UCSD-AML1 (cell line): ENCODE measurements at regions not wholly inside any gene's neighbourhood (a gene's known extent, or its start where the extent isn't known, plus 50 kb on each side); places are given as distances from the start of the nearest gene placed in this dataset.

Source experiments
- DNase-seq: peaks from one replicate; lab custom pipeline; 2025; ENCODE audit not compliant: unreplicated experiment; lab: John Stamatoyannopoulos, UW

DNA sequence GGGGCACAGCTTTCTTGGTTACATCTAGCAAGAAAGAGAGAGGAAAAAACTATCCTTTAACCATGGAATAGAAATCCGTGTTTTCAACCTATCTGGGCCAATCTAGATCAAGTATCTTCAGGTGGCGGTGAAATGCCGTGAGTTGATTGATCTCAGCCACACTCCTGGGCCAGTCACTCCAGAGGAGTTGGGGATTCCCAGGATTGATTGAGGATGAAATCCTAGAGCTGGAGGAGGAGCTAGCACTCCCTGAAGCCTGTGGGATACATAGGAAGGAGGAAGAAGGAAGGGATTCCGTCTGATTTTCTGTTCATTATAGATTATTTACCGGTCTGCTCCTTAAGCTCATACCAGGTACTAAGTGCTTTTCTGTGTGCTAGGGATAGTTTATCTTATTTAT lies 106.3 kb upstream of the ARID2 start:
- DNase-seq: no peak

- DNase-seq: no peak
These were observed 105.6 kb upstream of the ARID2 start for GRCh38 chr12:45623940-45624339.

DNA sequence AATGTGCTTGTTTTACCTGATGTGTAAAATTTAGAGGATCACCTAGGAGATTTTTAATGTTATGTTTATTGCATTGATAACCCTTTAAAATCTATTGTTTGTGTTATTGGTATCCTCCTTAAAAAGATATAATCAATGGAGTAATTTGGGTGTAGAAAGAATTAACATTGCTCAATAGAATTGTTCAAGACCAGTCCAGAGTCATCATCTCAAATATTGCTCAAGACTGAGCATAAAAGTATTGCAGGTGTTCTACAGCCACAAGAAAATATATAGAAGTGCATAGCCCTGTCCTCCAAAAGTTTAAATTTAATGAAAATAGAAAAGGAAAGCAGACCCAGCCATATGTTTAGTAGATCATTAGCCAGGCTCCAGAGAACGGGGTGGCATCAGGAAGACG lies 102.5 kb upstream of the ARID2 start:
- DNase-seq: no peak

GRCh38 chr12:45627407-45628069 lies 102.0 kb upstream of the ARID2 start:
- no peak for DNase-seq

GRCh38 chr12:45629292-45629691 lies 100.2 kb upstream of the ARID2 start:
- no peak for DNase-seq

DNA sequence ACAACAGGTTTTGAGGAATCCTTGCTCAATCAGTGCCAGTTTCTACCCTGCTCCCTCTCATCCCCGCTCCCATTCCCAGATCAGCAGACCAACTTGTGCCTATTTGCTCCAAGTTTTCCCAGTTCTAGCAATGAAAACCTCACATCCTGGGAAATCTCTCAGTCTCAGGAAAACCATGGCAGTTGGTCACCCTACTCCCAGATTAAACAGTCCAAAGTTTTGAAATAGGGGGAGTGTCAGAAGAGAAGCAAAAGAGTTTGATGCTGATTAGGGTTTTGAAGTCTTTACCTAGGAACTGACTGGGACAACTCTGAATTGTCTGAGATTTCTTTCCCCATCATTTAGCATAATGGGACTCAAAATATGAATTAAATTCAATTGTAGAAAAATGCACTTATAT lies 95.8 kb upstream of the ARID2 start:
- no peak for DNase-seq

DNA sequence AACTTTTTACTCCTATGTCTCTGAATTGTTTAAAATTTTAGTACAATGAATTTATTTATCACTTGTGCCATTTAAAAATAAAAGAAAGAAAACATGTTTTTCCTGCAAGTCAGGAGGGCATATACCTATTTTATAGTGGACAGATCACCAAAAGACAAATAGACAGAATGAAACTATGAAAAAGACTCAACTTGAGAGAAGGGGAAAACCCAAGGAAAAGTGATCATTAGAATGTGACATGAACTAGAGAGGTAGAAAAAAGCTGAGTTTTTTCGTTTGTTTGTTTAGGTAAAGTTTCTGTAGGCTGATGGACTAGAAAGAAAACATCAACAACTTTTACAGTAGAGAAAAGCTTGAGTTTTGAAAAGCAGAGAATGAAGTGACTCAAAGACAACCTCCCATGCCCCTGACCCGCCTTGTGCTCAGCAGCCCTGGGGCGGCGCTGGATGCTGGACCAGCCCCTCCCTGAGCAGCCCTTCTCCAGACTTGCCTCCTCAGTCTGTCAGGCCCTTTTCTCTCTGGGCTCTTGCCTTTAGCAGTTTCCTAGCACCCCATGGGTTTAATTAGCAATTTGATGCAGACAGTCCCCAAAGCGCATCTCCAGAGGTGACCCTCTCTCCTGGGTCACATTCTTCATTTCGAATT lies 95.1 kb upstream of the ARID2 start:
- no peak for DNase-seq

DNA sequence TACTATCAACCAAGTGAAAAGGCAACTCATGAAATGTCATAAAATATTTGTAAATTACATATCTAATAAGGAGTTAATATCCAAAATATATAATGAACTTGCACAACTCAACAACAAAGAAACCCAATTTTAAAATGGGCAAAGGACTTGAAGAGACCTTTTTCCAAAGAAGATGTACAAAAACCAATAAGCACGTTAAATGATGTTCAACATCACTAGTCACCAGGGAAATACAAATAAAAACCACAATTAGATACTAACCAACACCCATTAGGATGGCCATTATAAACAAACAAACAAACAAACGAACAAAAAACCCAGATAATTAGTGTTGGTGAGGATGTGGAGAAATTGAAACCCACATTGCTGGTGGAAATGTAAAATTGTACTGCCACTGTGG lies 92.3 kb upstream of the ARID2 start:
- DNase-seq: no peak

DNA sequence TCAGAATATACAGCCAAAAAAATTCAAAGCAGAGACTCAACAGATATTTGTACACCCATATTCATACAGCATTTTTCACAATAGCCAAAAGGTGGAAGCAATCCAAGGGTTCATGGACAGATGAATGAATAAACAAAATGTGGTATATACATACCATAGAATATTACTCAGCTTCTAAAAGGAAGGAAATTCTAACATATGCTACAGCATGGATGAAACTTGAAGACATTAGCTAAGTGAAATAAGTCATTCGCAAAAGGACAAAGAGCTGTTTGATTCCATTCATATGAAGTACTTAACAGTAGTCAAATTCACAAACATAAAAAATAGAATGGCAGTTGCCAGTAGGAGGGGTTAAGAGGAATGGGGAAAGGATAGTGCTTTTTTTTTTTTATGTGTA lies 91.8 kb upstream of the ARID2 start:
- no peak for DNase-seq

GRCh38 chr12:45638386-45638785 lies 91.1 kb upstream of the ARID2 start:
- no peak for DNase-seq

DNA sequence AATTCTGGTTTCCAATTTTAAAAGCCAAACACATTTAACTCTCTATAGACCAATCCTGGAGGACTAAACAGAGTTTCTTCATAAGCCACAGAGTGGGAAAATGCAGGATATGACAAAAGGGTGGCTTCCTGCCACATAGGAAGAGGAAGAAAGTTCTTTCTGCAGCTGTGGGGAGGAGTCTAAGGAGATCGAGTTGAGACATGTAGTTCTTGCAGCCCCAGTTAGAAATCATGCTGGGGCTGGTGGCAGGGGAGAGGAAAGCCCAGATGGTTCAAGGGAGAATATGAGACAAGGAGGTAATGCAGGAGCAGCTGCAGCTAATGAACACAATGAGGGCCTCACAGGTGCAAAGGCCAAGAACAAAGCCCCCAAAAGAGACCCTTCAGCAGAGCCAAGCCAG lies 85.0 kb upstream of the ARID2 start:
- DNase-seq: peak; percentile 50

GRCh38 chr12:45646851-45647581 lies 82.5 kb upstream of the ARID2 start:
- DNase-seq: no peak

- DNase-seq: no peak
These were observed 81.4 kb upstream of the ARID2 start for GRCh38 chr12:45648070-45648469.

DNA sequence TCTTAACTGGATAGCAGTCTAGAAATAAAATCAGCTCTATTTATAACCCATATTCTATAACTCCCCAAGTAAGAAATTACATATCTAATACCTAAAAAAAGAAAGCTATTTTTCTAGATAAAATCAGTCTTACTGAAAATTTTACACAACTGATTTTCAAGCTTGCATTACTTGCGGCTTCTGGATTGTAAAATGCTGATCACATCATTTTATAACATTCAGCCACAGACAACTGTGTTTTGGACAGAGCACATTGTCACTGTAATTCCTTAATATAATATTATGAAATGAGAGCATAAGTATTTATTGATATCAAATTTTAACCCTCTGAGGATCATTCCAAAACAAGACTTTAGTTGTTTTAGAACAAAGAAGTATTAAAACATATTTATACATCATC lies 78.5 kb upstream of the ARID2 start:
- DNase-seq: no peak

DNA sequence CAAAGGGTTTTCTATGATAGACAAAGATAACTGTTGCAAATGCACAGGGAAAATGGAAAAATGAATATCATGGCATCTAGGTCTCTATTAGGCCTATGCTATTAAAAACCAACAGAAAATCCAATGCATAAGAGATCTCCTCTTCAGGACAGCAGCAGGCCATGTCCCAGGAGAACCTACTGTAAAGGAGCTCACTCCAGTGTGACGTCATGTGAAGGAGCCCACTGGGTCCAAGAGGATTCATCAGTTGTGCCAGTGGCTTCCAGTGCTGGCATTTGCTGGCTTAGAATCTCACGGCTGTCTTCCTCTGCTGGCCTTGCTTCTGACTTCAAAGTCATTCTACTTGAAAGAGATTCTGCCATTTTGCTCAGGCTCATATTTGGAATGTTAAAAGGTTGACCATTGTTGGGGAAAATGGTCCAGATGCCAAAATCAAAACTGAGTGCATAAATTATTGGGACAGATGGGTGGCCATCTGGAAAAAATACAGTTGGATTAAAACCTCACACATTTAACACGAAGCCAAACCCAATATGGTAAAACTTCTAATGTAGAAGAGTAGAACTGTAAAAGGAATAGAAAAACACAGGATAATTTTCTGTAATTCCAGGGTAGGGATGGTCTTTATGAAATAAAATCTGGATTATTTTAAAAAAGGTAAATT lies 75.4 kb upstream of the ARID2 start:
- DNase-seq: no peak

DNA sequence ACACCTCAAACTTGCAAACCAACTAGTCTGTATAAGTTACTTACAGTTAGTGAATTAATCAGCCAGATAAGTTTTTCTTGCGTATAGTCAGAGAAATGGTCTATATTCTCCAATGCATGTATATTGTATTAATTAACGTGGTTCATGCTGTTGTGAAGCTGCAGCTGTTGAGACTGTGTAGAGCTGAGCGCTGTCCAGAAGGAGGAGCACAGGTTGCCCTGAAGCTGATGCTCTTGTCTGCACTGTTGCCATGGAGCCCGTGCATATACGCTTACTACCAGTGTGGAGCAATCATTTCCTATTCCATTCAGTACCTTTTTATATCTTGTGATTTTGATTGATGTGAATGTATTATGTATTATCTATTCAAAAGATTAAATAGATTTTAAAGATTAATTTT lies 74.3 kb upstream of the ARID2 start:
- DNase-seq: no peak

DNA sequence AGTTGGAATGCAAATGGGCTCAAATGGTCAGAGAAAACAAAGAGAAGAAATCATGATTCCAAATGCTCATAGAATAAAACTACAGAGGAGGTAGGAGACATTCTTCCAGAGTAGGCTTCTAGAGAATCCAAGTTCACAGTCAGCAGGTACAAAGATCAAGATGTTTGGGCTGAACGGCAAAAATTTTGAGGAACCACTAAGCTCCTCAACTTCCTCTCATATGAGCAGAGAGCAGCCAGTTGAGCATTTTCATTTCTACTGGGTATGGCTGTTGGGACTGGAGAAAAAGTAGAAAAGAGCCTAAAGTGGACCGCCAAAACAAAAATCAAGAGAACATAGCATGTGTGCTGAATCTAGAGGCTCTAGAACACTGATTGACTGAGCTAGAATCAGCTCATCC lies 73.8 kb upstream of the ARID2 start:
- DNase-seq: no peak

GRCh38 chr12:45658020-45658419 lies 71.5 kb upstream of the ARID2 start:
- DNase-seq: no peak

GRCh38 chr12:45660330-45660729 lies 69.2 kb upstream of the ARID2 start:
- no peak for DNase-seq

- DNase-seq: no peak
These were observed 66.1 kb upstream of the ARID2 start for GRCh38 chr12:45663455-45663854.

DNA sequence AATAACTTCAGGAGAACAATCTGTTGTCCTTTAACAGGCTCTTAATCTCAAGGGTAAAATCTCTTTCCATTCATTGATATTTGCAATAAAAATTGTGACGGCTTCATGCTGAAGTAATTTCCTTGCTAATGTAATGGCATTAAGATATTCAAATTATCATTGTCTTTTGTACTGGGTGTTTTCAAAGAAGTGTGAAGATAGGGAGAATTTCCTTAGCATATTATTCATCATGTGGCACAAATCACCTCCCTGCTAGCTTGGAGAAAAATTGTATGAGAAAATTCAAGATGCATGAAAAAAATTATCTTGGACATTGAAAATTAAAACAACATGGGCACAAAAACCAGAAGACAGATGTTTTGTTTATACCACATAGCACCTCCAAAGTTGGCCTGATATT lies 63.6 kb upstream of the ARID2 start:
- no peak for DNase-seq

DNA sequence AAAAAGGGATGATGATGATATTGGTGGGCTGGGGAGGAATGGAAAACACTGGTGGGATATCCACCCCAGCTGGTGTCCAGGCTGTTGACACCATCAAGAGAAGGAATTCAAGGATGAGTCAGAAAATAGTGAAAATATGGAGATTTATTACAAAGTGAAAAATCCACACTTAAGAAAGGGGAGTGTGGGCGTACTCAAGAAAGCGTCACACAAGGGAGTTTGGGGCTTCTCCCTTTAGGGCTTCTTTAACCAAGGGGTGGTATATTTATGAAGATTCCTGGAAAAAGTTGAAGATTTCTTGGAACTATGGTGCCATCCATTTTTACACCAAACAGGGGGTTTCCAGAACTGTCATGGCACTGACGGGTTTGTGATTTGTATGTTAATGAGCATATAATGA lies 63.1 kb upstream of the ARID2 start:
- DNase-seq: no peak
